SKM-1 treated with dmso at 0.1 percent for 144 hours (cell line): ENCODE measurements at regions not wholly inside any gene's neighbourhood (a gene's known extent, or its start where the extent isn't known, plus 50 kb on each side); places are given as distances from the start of the nearest gene placed in this dataset.

Experiments used
- DNase-seq: peaks from one replicate; lab custom pipeline; 2025; ENCODE audit not compliant: unreplicated experiment; lab: John Stamatoyannopoulos, UW

- DNase-seq, result no peak
Observed at GRCh38 chr21:16789636-16790035, 723.2 kb upstream of the CXADR start.

- no peak for DNase-seq
Observed at GRCh38 chr21:16792101-16792500, 720.7 kb upstream of the CXADR start.

GRCh38 chr21:16794950-16795349 is 717.9 kb upstream of the CXADR start:
- no peak for DNase-seq

GRCh38 chr21:16796776-16797175 is 716.1 kb upstream of the CXADR start:
- no peak for DNase-seq

GRCh38 chr21:16797540-16797939 is 715.3 kb upstream of the CXADR start:
- DNase-seq, result no peak

GRCh38 chr21:16797966-16798365 is 714.9 kb upstream of the CXADR start:
- no peak for DNase-seq

GRCh38 chr21:16800536-16801275 is 712.1 kb upstream of the CXADR start:
- no peak for DNase-seq

DNA sequence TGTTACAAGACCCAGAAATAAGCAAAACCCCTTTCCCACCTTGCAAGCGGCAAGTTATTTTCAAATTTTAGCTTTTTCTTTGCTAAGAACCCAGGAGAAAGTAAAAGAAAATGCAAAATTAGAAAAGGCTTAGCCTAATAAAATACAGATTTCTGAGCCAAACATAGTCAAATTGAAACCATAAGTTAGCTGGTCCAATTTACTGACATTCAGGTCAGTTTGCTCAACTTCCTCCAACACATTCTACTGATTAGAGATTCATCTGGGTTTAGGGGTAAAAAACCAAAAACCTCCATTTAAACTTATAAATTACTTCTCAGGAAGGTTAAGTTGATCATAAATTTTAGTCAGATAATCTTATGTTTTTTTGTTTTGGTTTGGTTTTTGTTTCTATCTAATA is 701.8 kb upstream of the CXADR start:
- DNase-seq, result no peak

- no peak for DNase-seq
Observed at GRCh38 chr21:16811970-16812369, 700.9 kb upstream of the CXADR start.

GRCh38 chr21:16815243-16815642 is 697.6 kb upstream of the CXADR start:
- DNase-seq, result no peak

- no peak for DNase-seq
Observed at GRCh38 chr21:16821588-16821987, 691.3 kb upstream of the CXADR start.

- DNase-seq, result no peak
Observed at GRCh38 chr21:16829532-16829931, 683.3 kb upstream of the CXADR start.

- no peak for DNase-seq
Observed at GRCh38 chr21:16832791-16833190, 680.1 kb upstream of the CXADR start.

- DNase-seq, result no peak
Observed at GRCh38 chr21:16834791-16835190, 678.1 kb upstream of the CXADR start.

DNA sequence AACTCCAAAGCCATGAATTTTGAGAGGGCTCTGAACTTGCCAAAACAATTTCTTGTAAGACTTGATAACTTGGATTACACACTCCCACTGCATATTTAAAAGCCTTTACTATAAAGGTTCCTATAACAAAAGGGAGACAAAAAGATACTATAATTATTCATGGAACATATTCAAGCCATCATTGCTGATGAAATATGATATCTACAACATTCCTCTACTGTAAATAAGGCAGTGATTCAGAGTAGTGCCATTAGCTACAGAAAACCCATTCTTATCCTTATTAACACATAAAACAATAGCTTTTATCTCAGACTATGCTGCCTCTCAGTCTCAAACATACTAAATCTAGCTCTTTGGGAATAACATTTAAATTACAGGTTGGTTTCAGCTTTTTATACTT is 675.5 kb upstream of the CXADR start:
- no peak for DNase-seq

DNA sequence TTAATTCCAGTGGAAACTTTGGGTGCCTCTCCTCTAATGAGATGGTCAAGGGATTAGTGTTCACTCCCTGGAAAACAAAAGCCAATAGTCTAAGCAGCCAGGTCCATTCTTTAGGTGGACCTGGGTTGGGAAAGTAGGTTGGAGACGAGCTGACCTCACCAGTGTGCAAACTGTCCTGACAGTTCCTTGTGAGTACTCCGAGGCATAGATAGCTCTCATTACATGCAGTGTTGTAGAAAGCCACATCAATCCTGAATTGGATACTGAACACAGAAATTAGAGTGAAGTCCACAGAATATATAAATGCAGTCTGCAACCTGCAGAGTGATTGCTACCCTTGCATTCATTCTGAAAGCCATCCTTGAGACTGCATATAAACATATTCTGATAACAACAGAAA is 675.1 kb upstream of the CXADR start:
- no peak for DNase-seq

DNA sequence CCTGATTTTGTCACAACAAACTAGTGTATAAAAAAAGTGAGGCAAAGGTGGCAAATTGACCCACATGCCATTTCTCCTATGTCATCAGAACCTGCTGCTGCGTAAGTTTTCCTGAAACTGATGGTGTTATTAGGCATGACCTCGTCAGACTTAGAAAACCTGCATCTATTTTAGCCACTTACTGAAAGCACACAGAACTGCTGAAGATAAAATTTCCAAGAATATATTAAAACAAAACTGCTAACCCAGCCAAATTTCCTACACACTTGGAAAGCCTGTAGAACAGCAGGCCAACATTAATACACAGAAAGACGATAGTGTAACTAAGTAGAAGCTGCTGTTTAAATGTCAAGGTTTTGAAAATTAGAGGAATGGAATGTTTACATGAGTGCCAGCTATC is 674.5 kb upstream of the CXADR start:
- DNase-seq, result no peak

GRCh38 chr21:16840538-16840937 is 672.3 kb upstream of the CXADR start:
- no peak for DNase-seq

DNA sequence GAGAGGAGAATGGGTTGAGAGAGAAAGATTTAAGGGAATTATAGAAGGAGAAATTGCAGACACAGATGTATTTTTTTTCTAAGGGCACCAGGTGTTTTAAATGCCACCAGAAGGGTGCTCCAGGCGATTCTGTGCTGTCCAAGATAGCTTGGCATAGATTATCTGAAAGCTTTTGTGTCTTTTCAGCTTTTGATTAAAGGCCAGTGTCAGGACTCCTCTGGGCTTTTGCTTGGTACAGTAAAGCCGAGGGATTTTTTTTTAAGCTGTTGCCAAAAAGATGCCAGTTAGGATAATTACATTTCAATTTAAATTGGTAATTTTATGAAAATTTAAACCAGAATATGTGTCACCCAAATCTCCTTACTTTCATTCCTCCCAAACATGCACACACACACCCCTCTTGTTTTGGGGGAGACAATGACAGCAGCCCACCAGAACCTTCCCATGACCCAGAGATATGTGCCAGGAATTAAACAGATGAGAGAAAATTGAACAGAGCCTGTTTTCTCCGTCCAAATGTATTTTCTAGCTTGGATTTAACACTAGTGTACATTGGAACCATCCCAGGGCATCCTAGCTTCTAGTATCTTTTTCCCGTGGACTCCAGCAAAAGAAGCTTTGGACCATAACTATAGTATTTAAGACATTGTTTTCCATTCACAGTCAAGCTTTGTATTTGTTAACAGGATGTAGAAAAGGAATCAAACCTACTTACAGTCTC is 670.7 kb upstream of the CXADR start:
- DNase-seq, result no peak

DNA sequence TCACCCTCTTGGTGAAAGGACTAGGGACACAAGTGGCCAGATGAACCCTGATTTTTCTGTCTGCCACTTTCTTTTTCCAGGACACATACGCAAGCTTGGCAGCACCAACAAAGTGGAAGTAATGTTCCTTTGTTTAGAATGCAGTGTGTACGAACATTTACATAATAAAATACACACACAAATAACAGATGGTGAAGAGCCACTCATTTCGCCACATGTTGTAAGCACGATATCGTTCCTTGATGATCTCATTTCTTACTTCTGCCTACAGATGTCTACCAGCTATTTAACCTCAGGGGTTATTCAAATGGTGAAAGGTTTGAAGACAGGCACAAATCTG is 670.2 kb upstream of the CXADR start:
- no peak for DNase-seq

- DNase-seq, result no peak
Observed at GRCh38 chr21:16847211-16847610, 665.6 kb upstream of the CXADR start.

DNA sequence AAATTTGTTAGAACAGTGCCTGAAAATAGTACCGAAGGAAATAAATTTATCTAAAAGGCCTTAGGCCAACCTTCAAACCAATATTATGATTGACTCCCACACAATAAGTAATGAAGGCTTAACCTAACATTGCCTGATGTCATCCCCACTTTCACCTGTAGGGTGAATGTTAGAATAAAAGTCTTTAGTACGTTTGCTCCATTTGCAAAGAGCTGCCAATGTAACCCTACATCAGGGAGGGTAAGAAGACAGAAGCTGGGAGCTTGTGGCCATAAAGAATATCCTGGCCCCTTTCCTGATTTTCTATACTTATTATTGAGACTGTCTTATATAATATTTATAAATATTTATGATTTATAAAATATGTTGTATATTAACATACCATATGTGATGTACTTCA is 661.8 kb upstream of the CXADR start:
- DNase-seq, result no peak

DNA sequence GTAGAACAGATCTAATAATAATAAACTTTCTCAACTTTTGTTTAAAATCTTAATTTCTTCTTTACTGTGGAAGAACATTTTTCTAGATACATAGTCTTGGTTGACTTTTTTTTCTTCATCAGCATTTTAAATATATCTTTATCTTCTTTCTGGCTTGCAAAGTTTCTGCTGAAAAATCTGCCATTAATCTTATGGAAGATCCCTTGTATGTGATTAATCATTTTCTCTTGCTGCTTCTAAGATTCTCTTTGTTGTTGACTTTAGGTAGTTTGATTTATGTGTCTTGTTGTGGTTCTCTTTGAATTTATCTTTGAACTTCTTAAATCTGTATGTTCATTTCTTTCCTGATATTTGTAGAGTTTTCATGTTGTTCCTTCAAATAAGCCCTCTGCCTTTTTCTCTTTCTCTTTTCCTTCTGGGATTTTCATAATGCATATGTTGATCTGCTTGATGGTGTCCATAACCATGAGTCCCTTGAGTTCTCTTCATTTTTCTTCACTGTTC is 657.6 kb upstream of the CXADR start:
- DNase-seq, result no peak
